Vagina (tissue), 2 donors: ENCODE measurements at regions not wholly inside any gene's neighbourhood (a gene's known extent, or its start where the extent isn't known, plus 50 kb on each side); places are given as distances from the start of the nearest gene placed in this dataset.

Experiments used
- CTCF ChIP-seq, 3 experiments: fragments of 450-650 bp in 2 of 3; fragments of 200-600 bp in 1 of 3; sonication (generic) in 1 of 3; IDR thresholded peaks; one replicate each; pipeline ENCODE4 v1.5.1; 2017 to 2019; ENCODE audit warnings: antibody characterized with exemption in 3 of 3, mild to moderate bottlenecking in 2 of 3, moderate library complexity in 2 of 3
- POLR2A ChIP-seq, 2 donors: fragments of 450-650 bp; IDR thresholded peaks; one replicate each; pipeline ENCODE4 v1.6.1; 2017; ENCODE audit warnings: antibody characterized with exemption in 2 of 2, mild to moderate bottlenecking in 2 of 2, moderate library complexity in 2 of 2
- POLR2AphosphoS5 ChIP-seq, 2 donors: sonication (generic); formaldehyde crosslinking; IDR thresholded peaks; one replicate each; pipeline ENCODE4 v1.9.0; 2017; ENCODE audit warnings: antibody characterized with exemption in 2 of 2, mild to moderate bottlenecking in 2 of 2, low read depth in 1 of 2; ENCODE audit not compliant: insufficient read depth in 1 of 2

DNA sequence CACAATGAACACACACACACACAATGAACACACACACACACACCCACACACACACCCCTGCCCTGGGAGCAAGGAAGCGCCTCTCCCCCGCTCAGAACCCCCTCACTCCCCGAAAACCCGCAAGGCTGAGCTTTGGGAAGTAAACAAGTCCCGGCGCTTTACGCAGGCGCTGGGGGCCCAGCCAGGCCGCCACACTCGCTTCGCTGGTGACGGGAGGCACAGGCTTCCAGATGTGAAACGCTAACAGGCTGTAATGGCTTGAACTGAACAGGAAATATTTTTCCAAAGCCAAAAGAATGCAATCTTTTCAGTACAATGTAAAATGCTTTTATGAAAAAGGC is 122.7 kb upstream of the IGF1R start:
- TF ChIP-seq POLR2AphosphoS5 (IDR thresholded peaks at IDR 0.05; ENCODE audit: insufficient read depth in 1 of 2, low read depth in 1 of 2) (no peak), CTCF (IDR thresholded peaks at IDR 0.05) (no peak), POLR2A (IDR thresholded peaks at IDR 0.05) (no peak)
